Astrocyte (in vitro differentiated cells and primary cell): ENCODE measurements at regions not wholly inside any gene's neighbourhood (a gene's known extent, or its start where the extent isn't known, plus 50 kb on each side); places are given as distances from the start of the nearest gene placed in this dataset.

ENCODE experiments used
- DNase-seq: peaks from one replicate; pipeline ENCODE4 v3.0.0-alpha.2; 2010; ENCODE audit warnings: low read depth
- FAIRE-seq: peaks from 2 replicates; lab custom pipeline; 2011; peaks lifted over from hg19 to GRCh38; lab: Jason Lieb, UNC
- H2AFZ ChIP-seq: 2 replicates; pipeline ENCODE4 v1.6.0; 2012; ENCODE audit warnings: low read depth, low read length, inconsistent platforms
- H3K27ac ChIP-seq: 2 replicates; pipeline ENCODE4 v1.5.1; 2011; ENCODE audit warnings: low read depth, low read length, inconsistent platforms
- H3K27me3 ChIP-seq: 2 replicates; pipeline ENCODE4 v1.6.0; 2011; ENCODE audit warnings: low read length, inconsistent platforms; ENCODE audit not compliant: insufficient read depth
- H3K36me3 ChIP-seq: 2 replicates; pipeline ENCODE4 v1.5.1; 2011; ENCODE audit warnings: low read length, inconsistent platforms; ENCODE audit not compliant: insufficient read depth
- H3K4me1 ChIP-seq: 2 replicates; pipeline ENCODE4 v1.5.1; 2011; ENCODE audit warnings: low read length, inconsistent platforms; ENCODE audit not compliant: insufficient read depth
- H3K4me2 ChIP-seq: 2 replicates; pipeline ENCODE4 v1.6.0; 2012; ENCODE audit warnings: low read length, inconsistent platforms
- H3K4me3 ChIP-seq: 2 replicates; pipeline ENCODE4 v1.5.1; 2011; ENCODE audit warnings: low read depth, mild to moderate bottlenecking, low read length, inconsistent platforms; ENCODE audit not compliant: insufficient read depth
- H3K79me2 ChIP-seq: 2 replicates; pipeline ENCODE4 v1.6.0; 2012; ENCODE audit warnings: mild to moderate bottlenecking, low read length, inconsistent platforms; ENCODE audit not compliant: insufficient read depth
- H3K9ac ChIP-seq: 2 replicates; pipeline ENCODE4 v1.6.0; 2012; ENCODE audit warnings: mild to moderate bottlenecking, low read length, inconsistent platforms
- H3K9me3 ChIP-seq: 2 replicates; pipeline ENCODE4 v1.5.1; 2012; ENCODE audit warnings: low read depth, mild to moderate bottlenecking, low read length, inconsistent platforms; ENCODE audit not compliant: insufficient read depth
- H4K20me1 ChIP-seq: 2 replicates; pipeline ENCODE4 v1.6.0; 2012; ENCODE audit warnings: low read length, inconsistent platforms; ENCODE audit not compliant: insufficient read depth
- H3K27ac Mint-ChIP-seq: one replicate; pipeline ENCODE4 v1.8.0; 2021; ENCODE audit warnings: mild to moderate bottlenecking, mixed read lengths; ENCODE audit not compliant: unreplicated experiment
- H3K27me3 Mint-ChIP-seq: one replicate; pipeline ENCODE4 v1.8.0; 2021; ENCODE audit warnings: low read depth, mixed read lengths; ENCODE audit not compliant: unreplicated experiment
- H3K36me3 Mint-ChIP-seq: one replicate; pipeline ENCODE4 v1.8.0; 2021; ENCODE audit warnings: low read depth, mixed read lengths; ENCODE audit not compliant: unreplicated experiment
- H3K4me1 Mint-ChIP-seq: one replicate; pipeline ENCODE4 v1.8.0; 2021; ENCODE audit warnings: low read depth, mixed read lengths; ENCODE audit not compliant: unreplicated experiment
- H3K4me3 Mint-ChIP-seq: one replicate; pipeline ENCODE4 v1.8.0; 2021; ENCODE audit warnings: mild to moderate bottlenecking, moderate library complexity, mixed read lengths; ENCODE audit not compliant: unreplicated experiment
- H3K9me3 Mint-ChIP-seq: one replicate; pipeline ENCODE4 v1.8.0; 2021; ENCODE audit warnings: mild to moderate bottlenecking, mixed read lengths; ENCODE audit not compliant: unreplicated experiment
- EZH2 ChIP-seq: IDR thresholded peaks from 2 replicates; pipeline ENCODE4 v1.6.1; 2012; ENCODE audit warnings: mild to moderate bottlenecking, low read length, inconsistent platforms; ENCODE audit not compliant: insufficient read depth
- TF ChIP-seq, protein P1 (sequence below): IDR thresholded peaks from 2 replicates; pipeline ENCODE4 v1.5.1; 2011; ENCODE audit warnings: low read depth, mild to moderate bottlenecking, inconsistent platforms, low read length, moderate library complexity; ENCODE audit not compliant: insufficient read depth

DNA sequence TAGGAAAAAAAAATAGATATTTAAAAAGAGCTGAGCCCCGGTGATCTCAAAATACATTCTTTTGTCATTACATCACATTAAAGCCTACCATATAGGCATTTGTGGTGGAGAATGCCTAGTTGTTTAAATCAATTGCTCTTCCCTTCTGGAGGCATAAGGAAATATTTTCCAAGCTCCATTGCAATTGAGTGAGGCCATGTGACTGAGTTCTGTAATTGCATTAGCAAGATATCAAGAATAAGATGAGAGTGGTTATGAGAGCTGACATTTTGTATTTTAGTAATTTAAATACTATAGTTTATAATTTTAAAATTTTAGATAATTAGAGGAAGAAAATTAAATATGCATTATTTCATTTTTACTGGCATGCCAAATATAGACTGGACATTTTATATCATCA is 1195.9 kb downstream of the DTWD2 start:
- no peaks in the 10 kb centered on the region for H3K9me3 Mint-ChIP-seq
- H3K4me1 Mint-ChIP-seq = peaks cover 7% of the 10 kb centered on the region
- no peaks in the 10 kb centered on the region for H4K20me1 ChIP-seq
- H3K4me3 Mint-ChIP-seq = no peak overlapping the region
- H3K79me2 ChIP-seq = no peaks in the 10 kb centered on the region
- H3K9me3 ChIP-seq = no peaks in the 10 kb centered on the region
- FAIRE-seq = no peak
- H3K4me3 ChIP-seq = no peak overlapping the region
- H3K36me3 Mint-ChIP-seq = no peaks in the 10 kb centered on the region
- H3K4me1 ChIP-seq = no peaks in the 10 kb centered on the region
- peaks cover 2% of the 10 kb centered on the region for H3K27me3 Mint-ChIP-seq
- H2AFZ ChIP-seq = no peak overlapping the region
- TF ChIP-seq EZH2 = no peak
- TF ChIP-seq, protein P1, sequence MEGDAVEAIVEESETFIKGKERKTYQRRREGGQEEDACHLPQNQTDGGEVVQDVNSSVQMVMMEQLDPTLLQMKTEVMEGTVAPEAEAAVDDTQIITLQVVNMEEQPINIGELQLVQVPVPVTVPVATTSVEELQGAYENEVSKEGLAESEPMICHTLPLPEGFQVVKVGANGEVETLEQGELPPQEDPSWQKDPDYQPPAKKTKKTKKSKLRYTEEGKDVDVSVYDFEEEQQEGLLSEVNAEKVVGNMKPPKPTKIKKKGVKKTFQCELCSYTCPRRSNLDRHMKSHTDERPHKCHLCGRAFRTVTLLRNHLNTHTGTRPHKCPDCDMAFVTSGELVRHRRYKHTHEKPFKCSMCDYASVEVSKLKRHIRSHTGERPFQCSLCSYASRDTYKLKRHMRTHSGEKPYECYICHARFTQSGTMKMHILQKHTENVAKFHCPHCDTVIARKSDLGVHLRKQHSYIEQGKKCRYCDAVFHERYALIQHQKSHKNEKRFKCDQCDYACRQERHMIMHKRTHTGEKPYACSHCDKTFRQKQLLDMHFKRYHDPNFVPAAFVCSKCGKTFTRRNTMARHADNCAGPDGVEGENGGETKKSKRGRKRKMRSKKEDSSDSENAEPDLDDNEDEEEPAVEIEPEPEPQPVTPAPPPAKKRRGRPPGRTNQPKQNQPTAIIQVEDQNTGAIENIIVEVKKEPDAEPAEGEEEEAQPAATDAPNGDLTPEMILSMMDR = no peak
- DNase-seq = no peak
- H3K27ac ChIP-seq = no peak overlapping the region
- H3K36me3 ChIP-seq = no peaks in the 10 kb centered on the region
- H3K27me3 ChIP-seq = no peaks in the 10 kb centered on the region
- no peak overlapping the region for H3K9ac ChIP-seq
- H3K27ac Mint-ChIP-seq = peak overlapping the region; percentile 94
- no peak overlapping the region for H3K4me2 ChIP-seq

DNA sequence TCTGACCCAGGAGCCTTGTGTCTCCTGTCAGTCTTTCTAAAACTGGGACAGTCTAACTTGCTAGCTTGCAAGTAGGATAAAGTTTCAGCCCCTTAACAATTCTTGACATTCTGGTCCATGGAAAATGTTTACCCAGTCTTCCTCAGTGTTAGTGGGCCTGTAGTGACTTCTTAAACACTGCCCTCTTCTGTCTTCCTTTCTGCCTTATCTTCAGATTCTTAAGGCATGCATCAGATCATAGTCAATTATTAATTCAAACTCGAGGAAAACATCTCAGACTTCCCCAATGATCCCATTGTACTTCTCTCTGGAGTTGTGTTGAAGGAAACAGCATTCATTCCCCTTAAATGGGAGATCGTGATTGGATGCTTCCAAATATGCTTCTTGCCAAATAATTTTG is 1199.8 kb downstream of the DTWD2 start:
- Histone ChIP-seq H3K9me3 (peaks cover 2% of the 10 kb centered on the region), H3K4me2 (no peak overlapping the region), H3K27ac (no peak overlapping the region), H3K36me3 (no peaks in the 10 kb centered on the region), H3K27me3 (no peaks in the 10 kb centered on the region), H2AFZ (no peak overlapping the region), H3K4me1 (no peaks in the 10 kb centered on the region), H3K9ac (no peak overlapping the region), H4K20me1 (no peaks in the 10 kb centered on the region), H3K79me2 (no peaks in the 10 kb centered on the region), H3K4me3 (no peak overlapping the region)
- H3K9me3 Mint-ChIP-seq = no peaks in the 10 kb centered on the region
- DNase-seq (no peak), FAIRE-seq (no peak)
- no peaks in the 10 kb centered on the region for H3K36me3 Mint-ChIP-seq
- TF ChIP-seq EZH2 = no peak
- TF ChIP-seq, protein P1 = no peak
- H3K4me1 Mint-ChIP-seq = peaks cover 7% of the 10 kb centered on the region
- no peak overlapping the region for H3K27ac Mint-ChIP-seq
- no peak overlapping the region for H3K4me3 Mint-ChIP-seq
- no peaks in the 10 kb centered on the region for H3K27me3 Mint-ChIP-seq

DNA sequence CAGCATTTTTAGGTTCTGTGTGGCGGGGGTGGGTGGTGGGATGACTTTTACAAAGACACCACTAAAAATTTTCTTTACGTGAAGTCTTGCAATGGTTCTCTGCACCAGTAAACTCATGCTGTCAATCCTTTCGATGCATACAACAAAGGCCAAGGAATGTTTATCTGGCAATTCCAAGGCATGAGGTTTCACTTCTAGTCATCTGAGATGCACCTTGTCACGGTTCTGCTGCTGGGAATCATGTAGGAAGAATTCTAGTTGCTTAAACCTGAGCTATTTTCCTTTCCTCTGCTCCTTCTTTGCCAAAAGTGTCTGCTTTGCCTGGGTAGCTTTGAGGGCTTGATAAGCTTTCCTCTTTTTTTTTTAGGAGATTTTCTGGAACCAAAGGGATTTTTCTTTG is 1204.5 kb upstream of the SEMA6A start:
- TF ChIP-seq, protein P1 = no peak
- TF ChIP-seq EZH2 = no peak
- Histone ChIP-seq H3K4me3 (no peak overlapping the region), H3K9me3 (no peaks in the 10 kb centered on the region), H3K27ac (no peak overlapping the region), H3K79me2 (no peaks in the 10 kb centered on the region), H4K20me1 (no peaks in the 10 kb centered on the region), H3K27me3 (no peaks in the 10 kb centered on the region), H3K9ac (no peak overlapping the region), H3K36me3 (no peaks in the 10 kb centered on the region), H2AFZ (no peak overlapping the region), H3K4me1 (no peaks in the 10 kb centered on the region), H3K4me2 (no peak overlapping the region)
- no peak for FAIRE-seq
- Mint-ChIP-seq H3K9me3 (peaks cover 1% of the 10 kb centered on the region), H3K36me3 (no peaks in the 10 kb centered on the region), H3K4me1 (no peaks in the 10 kb centered on the region), H3K27me3 (no peaks in the 10 kb centered on the region), H3K4me3 (no peak overlapping the region), H3K27ac (no peak overlapping the region)
- DNase-seq = no peak
